Stimulated activated CD4-positive, alpha-beta T cell treated with anti-CD3 and anti-CD28 coated beads, Interleukin-1b, Interleukin-23, amount 100 ng/mL, for 24 hours (primary cell): ENCODE measurements at regions not wholly inside any gene's neighbourhood (a gene's known extent, or its start where the extent isn't known, plus 50 kb on each side); places are given as distances from the start of the nearest gene placed in this dataset.
"Not testable (repeated sequence)": the region's sequence is repeated elsewhere in the genome, so short reads cannot be mapped to it uniquely, and the experiment has no call there.

Experiments
- DNase-seq, 4 experiments: peaks; one replicate each; pipeline ENCODE4 v3.0.0-alpha.2; 2020; ENCODE audit warnings: low read depth in 4 of 4, low spot score in 1 of 4

- DNase-seq = not testable (repeated sequence)
Observed at GRCh38 chrX:140074851-140075250, 109.5 kb upstream of the CXorf66 start.

GRCh38 chrX:140071037-140071436 lies 105.7 kb upstream of the CXorf66 start:
- no peak for DNase-seq

- no peak for DNase-seq
Observed at GRCh38 chrX:140065961-140066662, 100.8 kb upstream of the CXorf66 start.

- DNase-seq = no peak
Observed at GRCh38 chrX:140064993-140065392, 99.7 kb upstream of the CXorf66 start.

GRCh38 chrX:140057001-140057411 lies 91.7 kb upstream of the CXorf66 start:
- peak; percentile 5 to 51 (median 17) for DNase-seq

GRCh38 chrX:140053846-140054245 lies 88.5 kb upstream of the CXorf66 start:
- no peak for DNase-seq

- DNase-seq = no peak
Observed at GRCh38 chrX:140050906-140051305, 85.6 kb upstream of the CXorf66 start.

GRCh38 chrX:140040386-140040785 lies 75.1 kb upstream of the CXorf66 start:
- no peak for DNase-seq

- no peak for DNase-seq
Observed at GRCh38 chrX:140038842-140039241, 73.5 kb upstream of the CXorf66 start.

GRCh38 chrX:140034916-140035315 lies 69.6 kb upstream of the CXorf66 start:
- no peak for DNase-seq

- no peak for DNase-seq
Observed at GRCh38 chrX:140022482-140022881, 57.2 kb upstream of the CXorf66 start.

GRCh38 chrX:140019134-140019533 lies 53.8 kb upstream of the CXorf66 start:
- DNase-seq = not testable (repeated sequence)
